ENCODE measurements at regions not wholly inside any gene's neighbourhood (a gene's known extent, or its start where the extent isn't known, plus 50 kb on each side); places are given as distances from the start of the nearest gene placed in this dataset.

DNA sequence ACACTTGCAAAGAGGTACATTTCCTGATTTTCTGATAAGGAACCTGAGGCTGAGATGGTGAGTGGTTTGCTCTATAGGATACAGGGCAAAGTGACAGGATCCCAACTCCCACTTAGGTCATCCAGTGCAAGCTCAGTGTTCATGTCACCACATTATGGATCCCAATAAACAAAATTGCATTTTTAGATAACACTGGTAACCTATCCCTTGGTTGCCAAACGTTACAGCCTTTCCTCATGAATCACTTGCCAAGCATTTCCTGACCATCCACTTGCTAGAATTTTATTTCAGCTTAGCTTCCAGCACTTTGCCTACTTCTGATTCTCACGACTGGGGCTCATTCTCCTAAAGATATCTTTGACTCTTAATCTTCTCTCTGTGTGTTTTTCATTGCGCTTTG lies 131.4 kb upstream of the ODAD2 start:
- no peak overlapping the region for H3K4me3 ChIP-seq (ENCODE audit: low read depth, low read length)
- FAIRE-seq, result no peak
- TF ChIP-seq, protein P1, sequence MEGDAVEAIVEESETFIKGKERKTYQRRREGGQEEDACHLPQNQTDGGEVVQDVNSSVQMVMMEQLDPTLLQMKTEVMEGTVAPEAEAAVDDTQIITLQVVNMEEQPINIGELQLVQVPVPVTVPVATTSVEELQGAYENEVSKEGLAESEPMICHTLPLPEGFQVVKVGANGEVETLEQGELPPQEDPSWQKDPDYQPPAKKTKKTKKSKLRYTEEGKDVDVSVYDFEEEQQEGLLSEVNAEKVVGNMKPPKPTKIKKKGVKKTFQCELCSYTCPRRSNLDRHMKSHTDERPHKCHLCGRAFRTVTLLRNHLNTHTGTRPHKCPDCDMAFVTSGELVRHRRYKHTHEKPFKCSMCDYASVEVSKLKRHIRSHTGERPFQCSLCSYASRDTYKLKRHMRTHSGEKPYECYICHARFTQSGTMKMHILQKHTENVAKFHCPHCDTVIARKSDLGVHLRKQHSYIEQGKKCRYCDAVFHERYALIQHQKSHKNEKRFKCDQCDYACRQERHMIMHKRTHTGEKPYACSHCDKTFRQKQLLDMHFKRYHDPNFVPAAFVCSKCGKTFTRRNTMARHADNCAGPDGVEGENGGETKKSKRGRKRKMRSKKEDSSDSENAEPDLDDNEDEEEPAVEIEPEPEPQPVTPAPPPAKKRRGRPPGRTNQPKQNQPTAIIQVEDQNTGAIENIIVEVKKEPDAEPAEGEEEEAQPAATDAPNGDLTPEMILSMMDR (IDR thresholded peaks at IDR 0.05; ENCODE audit: insufficient read depth, low read length, severe bottlenecking), result no peak

DNA sequence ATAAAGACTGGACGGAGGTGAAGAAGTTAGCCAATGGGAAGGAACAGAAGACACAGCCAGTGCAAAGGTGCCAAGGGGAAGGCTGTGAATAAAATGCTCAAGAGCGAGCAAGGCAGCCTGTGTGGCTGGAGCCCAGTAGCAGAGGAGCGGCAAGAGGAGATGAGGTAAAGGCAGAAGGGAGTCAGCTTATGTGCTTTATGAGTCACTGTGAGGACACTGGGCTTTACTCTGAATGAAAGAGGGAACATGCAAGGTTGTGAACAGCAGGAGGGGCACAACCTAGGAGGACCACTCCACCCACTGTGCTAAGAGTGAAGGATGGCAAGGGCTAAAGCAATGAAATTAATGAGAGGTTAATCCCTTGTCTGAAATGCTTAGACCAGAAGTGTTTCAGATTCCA lies 129.0 kb upstream of the ODAD2 start:
- FAIRE-seq (no peak), DNase-seq (ENCODE audit: low read depth) (peak; percentile 31)
- Histone ChIP-seq H3K4me3 (ENCODE audit: low read depth, low read length) (no peak overlapping the region), H3K27me3 (ENCODE audit: control insufficient read depth, insufficient read depth, low read length) (no peaks in the 10 kb centered on the region), H3K36me3 (ENCODE audit: control insufficient read depth, insufficient read depth, low read length) (no peaks in the 10 kb centered on the region)
- TF ChIP-seq, protein P1 (IDR thresholded peaks at IDR 0.05; ENCODE audit: insufficient read depth, low read length, severe bottlenecking), result no peak

More for the DNA sequence above, 131.4 kb upstream of the ODAD2 start:
- DNase-seq (ENCODE audit: low read depth), result peak; percentile 63
- no peaks in the 10 kb centered on the region for H3K27me3 ChIP-seq (ENCODE audit: control insufficient read depth, insufficient read depth, low read length)
- H3K36me3 ChIP-seq (ENCODE audit: control insufficient read depth, insufficient read depth, low read length), result no peaks in the 10 kb centered on the region

DNA sequence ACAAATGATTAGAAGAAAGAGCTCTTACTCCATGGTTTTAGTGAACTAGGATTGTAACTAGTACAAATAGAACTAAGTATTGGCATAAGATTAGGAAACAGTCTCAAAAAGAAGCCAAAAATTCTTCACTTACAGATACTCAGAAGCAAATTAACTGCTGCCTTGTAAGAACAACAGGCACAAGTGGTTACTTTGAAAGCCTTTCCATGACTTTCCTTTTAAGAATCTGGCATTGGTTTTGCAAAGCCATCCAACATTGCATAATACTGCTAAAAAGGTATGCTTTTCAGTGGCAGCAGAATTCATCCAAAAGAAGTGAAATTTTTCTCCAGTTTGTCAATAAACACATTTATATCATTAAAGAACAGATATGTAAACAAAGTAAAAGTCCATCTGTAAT lies 126.8 kb upstream of the ODAD2 start:
- DNase-seq (ENCODE audit: low read depth) (peak; percentile 38), FAIRE-seq (no peak)
- TF ChIP-seq, protein P1 (IDR thresholded peaks at IDR 0.05; ENCODE audit: insufficient read depth, low read length, severe bottlenecking), result no peak
- no peak overlapping the region for H3K4me3 ChIP-seq (ENCODE audit: low read depth, low read length)
- no peaks in the 10 kb centered on the region for H3K36me3 ChIP-seq (ENCODE audit: control insufficient read depth, insufficient read depth, low read length)
- H3K27me3 ChIP-seq (ENCODE audit: control insufficient read depth, insufficient read depth, low read length), result no peaks in the 10 kb centered on the region

DNA sequence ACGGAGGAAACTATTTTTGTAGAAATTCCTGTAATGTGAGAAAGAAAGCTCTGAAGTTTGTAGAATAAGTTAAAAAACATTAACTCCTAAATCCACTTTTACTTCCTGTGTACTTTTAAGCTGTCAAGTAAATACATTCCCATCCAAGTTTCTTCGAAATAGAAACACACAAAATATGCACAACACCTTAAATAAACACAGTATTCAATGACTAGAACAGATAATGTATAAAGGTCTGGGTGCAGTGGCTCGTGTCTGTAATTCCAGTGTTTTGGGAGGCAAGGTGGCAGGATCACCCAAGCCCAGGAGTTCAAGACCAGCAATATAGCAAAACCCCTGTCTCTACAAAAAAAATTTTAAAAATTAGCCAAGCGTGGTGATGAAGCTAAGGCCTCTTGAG lies 121.9 kb upstream of the ODAD2 start:
- no peaks in the 10 kb centered on the region for H3K36me3 ChIP-seq (ENCODE audit: control insufficient read depth, insufficient read depth, low read length)
- TF ChIP-seq, protein P1 (IDR thresholded peaks at IDR 0.05; ENCODE audit: insufficient read depth, low read length, severe bottlenecking), result no peak
- DNase-seq (ENCODE audit: low read depth), result no peak
- no peak overlapping the region for H3K4me3 ChIP-seq (ENCODE audit: low read depth, low read length)
- no peaks in the 10 kb centered on the region for H3K27me3 ChIP-seq (ENCODE audit: control insufficient read depth, insufficient read depth, low read length)
- FAIRE-seq, result no peak

DNA sequence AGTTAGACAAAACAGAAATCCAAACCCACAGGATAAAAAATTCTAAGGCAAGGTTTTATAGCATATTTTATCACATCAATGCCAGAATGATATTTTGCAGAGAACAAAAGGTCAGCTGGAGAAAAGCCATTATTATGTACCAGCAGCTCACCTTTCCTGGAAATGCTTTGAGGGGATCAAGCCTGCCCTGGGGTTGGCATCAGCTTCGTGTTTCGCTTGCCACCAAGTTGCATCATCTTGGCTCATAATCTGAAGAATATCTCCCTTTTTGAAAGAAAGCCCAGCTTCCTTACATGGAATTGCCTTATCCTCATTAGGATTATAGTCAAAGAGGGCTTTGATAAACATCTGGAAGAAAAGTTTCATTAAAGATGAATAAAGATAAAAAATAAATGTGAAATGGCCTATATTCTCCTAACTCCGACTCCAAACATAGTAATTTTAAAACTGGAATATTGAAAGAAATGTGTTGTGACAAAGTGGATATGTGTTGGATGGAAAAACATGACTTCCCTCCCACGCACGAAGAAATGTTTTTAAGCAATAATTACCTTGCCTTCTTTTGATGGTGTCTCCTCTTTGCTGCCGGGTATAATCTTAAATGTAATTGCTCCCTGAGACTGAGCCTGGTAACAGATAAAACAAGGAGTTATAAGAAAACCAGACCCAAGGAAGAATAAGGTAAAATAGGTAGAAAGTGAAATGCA lies 121.3 kb upstream of the ODAD2 start:
- no peaks in the 10 kb centered on the region for H3K27me3 ChIP-seq (ENCODE audit: control insufficient read depth, insufficient read depth, low read length)
- TF ChIP-seq, protein P1 (IDR thresholded peaks at IDR 0.05; ENCODE audit: insufficient read depth, low read length, severe bottlenecking), result no peak
- FAIRE-seq, result no peak
- no peaks in the 10 kb centered on the region for H3K36me3 ChIP-seq (ENCODE audit: control insufficient read depth, insufficient read depth, low read length)
- H3K4me3 ChIP-seq (ENCODE audit: low read depth, low read length), result no peak overlapping the region
- no peak for DNase-seq (ENCODE audit: low read depth)

Measured in bronchial epithelial cell (primary cell).